ENCODE measurements at regions not wholly inside any gene's neighbourhood (a gene's known extent, or its start where the extent isn't known, plus 50 kb on each side); places are given as distances from the start of the nearest gene placed in this dataset.

DNA sequence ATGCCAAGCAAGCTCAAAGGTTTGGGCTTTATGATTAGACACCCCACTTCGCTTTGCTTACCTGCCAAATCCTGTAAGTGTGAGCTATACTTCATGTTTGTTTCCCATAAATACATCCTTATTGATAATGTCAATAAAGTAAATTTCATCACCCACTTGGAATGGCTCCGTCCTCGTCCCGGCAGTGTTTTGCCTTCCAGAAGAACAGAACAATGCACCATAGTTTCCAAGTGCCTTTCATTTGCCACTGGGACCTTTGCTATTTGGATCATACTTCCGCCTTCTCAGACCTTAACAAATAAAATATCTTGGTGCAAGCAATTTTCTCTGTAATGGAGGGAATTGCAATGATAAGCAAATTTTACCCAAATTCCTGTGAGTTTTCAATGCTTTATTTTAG is 229.3 kb downstream of the PIK3R1 start:
- TF ChIP-seq, protein P1, sequence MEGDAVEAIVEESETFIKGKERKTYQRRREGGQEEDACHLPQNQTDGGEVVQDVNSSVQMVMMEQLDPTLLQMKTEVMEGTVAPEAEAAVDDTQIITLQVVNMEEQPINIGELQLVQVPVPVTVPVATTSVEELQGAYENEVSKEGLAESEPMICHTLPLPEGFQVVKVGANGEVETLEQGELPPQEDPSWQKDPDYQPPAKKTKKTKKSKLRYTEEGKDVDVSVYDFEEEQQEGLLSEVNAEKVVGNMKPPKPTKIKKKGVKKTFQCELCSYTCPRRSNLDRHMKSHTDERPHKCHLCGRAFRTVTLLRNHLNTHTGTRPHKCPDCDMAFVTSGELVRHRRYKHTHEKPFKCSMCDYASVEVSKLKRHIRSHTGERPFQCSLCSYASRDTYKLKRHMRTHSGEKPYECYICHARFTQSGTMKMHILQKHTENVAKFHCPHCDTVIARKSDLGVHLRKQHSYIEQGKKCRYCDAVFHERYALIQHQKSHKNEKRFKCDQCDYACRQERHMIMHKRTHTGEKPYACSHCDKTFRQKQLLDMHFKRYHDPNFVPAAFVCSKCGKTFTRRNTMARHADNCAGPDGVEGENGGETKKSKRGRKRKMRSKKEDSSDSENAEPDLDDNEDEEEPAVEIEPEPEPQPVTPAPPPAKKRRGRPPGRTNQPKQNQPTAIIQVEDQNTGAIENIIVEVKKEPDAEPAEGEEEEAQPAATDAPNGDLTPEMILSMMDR (IDR thresholded peaks at IDR 0.05), result no peak
- TF ChIP-seq POLR2AphosphoS5 (IDR thresholded peaks at IDR 0.05) (no peak), POLR2A (IDR thresholded peaks at IDR 0.05) (no peak)

Data from upper lobe of left lung (tissue), 4 donors.